Glomerular visceral epithelial cell (primary cell): ENCODE measurements at regions not wholly inside any gene's neighbourhood (a gene's known extent, or its start where the extent isn't known, plus 50 kb on each side); places are given as distances from the start of the nearest gene placed in this dataset.
"Not testable (repeated sequence)": the region's sequence is repeated elsewhere in the genome, so short reads cannot be mapped to it uniquely, and the experiment has no call there.

Experiments used
- DNase-seq: peaks from one replicate; pipeline ENCODE4 v3.0.0-alpha.2; 2016; ENCODE audit errors: extremely low spot score

GRCh38 chr4:12583275-12583674, 900.9 kb downstream of the RAB28 start:
- DNase-seq, result no peak

- DNase-seq, result no peak
Measured at GRCh38 chr4:12580787-12581186, 903.4 kb downstream of the RAB28 start.

GRCh38 chr4:12579172-12579571, 905.0 kb downstream of the RAB28 start:
- no peak for DNase-seq

- no peak for DNase-seq
Measured at GRCh38 chr4:12576409-12576808, 907.7 kb downstream of the RAB28 start.

- no peak for DNase-seq
Measured at GRCh38 chr4:12573716-12574115, 910.4 kb downstream of the RAB28 start.

GRCh38 chr4:12562476-12563140, 921.5 kb downstream of the RAB28 start:
- no peak for DNase-seq

GRCh38 chr4:12562021-12562420, 922.1 kb downstream of the RAB28 start:
- DNase-seq, result no peak

GRCh38 chr4:12555011-12555410, 929.1 kb downstream of the RAB28 start:
- no peak for DNase-seq

- no peak for DNase-seq
Measured at GRCh38 chr4:12548678-12549077, 935.5 kb downstream of the RAB28 start.

- DNase-seq, result no peak
Measured at GRCh38 chr4:12545812-12546211, 938.3 kb downstream of the RAB28 start.

- DNase-seq, result no peak
Measured at GRCh38 chr4:12538162-12538561, 946.0 kb downstream of the RAB28 start.

- DNase-seq, result no peak
Measured at GRCh38 chr4:12534684-12535083, 949.5 kb downstream of the RAB28 start.

- no peak for DNase-seq
Measured at GRCh38 chr4:12519426-12519825, 964.7 kb downstream of the RAB28 start.

GRCh38 chr4:12507868-12508481, 976.2 kb downstream of the RAB28 start:
- no peak for DNase-seq

- DNase-seq, result no peak
Measured at GRCh38 chr4:12500409-12500808, 983.7 kb downstream of the RAB28 start.

- no peak for DNase-seq
Measured at GRCh38 chr4:12499693-12500092, 984.4 kb downstream of the RAB28 start.

GRCh38 chr4:12495211-12495610, 988.9 kb downstream of the RAB28 start:
- DNase-seq, result no peak

GRCh38 chr4:12492730-12493393, 991.3 kb downstream of the RAB28 start:
- DNase-seq, result no peak

- no peak for DNase-seq
Measured at GRCh38 chr4:12488672-12489071, 995.5 kb downstream of the RAB28 start.

- DNase-seq, result no peak
Measured at GRCh38 chr4:12487000-12487399, 997.1 kb downstream of the RAB28 start.

- no peak for DNase-seq
Measured at GRCh38 chr4:12472087-12472486, 1012.1 kb downstream of the RAB28 start.

- DNase-seq, result no peak
Measured at GRCh38 chr4:12471193-12471592, 1012.9 kb downstream of the RAB28 start.

GRCh38 chr4:12461576-12461975, 1022.6 kb downstream of the RAB28 start:
- not testable (repeated sequence) for DNase-seq
